ENCODE measurements at regions not wholly inside any gene's neighbourhood (a gene's known extent, or its start where the extent isn't known, plus 50 kb on each side); places are given as distances from the start of the nearest gene placed in this dataset.

DNA sequence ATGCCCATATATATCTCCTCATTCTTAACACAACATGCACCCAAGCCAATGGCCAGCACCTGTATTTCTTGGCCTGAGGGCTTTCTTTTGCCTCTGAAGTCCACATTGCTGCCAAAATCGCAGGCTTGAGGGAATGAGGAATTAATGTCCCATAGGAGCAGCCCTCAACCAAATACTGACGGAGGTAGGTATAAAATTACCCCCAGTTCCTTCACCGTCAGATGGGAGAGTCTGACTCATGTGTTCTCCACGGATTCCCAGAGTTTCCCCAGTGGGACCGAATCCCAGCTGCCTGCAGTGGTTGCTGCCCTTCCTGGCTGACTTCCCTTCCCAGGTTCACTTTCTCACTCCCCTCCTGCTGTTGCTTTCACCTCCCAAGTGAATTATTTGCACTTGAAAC, 602.2 kb upstream of the NOX3 start:
- WGBS, 3 donors: 67 to 72% (median 69%) methylated on average over 5 of the region's 5 CpGs
- no peak overlapping the region for H3K27ac ChIP-seq (ENCODE audit: low read depth, low read length)

DNA sequence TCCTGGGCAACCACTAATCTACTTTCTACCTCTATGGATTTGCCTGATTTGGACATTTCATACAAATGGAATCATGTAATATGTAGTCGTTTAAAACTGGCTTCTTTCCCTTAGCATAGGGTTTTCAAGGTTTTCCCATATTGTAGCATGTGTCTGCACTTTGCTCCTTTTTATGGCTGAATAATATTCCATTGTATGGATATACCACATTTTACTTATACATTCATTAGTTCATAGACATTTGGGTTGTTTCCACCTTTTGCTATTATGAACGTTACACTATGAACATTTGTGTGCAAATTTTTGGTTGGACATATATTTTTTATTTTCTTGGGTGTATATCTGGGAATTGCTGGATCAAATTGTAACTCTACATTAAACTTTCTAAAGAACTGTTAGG, 600.4 kb upstream of the NOX3 start:
- WGBS, 3 donors: 71 to 93% (median 91%) methylated on average over 2 of the region's 2 CpGs
- no peak overlapping the region for H3K27ac ChIP-seq (ENCODE audit: low read depth, low read length)

DNA sequence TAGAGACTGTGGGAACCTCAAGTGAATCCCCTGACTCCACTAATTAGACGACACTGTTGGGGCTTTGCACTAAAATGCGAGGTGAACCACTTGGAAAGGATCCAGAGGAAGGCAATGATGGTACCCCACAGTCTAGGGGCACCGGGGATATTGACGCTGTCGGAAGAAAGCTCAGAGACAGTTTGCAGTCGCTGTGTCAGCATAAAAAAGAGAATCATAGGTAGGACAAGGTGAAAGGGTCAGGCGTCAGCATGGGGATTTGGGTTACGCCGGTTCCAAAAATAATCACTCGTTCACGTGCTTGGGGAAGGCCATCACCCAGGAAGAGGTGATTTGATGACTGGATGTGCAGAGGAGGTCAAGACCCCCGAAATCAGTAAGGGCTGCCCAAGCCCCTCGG, 598.0 kb upstream of the NOX3 start:
- WGBS, 3 donors: 89 to 92% (median 91%) methylated on average over 13 of the region's 13 CpGs
- H3K27ac ChIP-seq (ENCODE audit: low read depth, low read length): no peak overlapping the region

DNA sequence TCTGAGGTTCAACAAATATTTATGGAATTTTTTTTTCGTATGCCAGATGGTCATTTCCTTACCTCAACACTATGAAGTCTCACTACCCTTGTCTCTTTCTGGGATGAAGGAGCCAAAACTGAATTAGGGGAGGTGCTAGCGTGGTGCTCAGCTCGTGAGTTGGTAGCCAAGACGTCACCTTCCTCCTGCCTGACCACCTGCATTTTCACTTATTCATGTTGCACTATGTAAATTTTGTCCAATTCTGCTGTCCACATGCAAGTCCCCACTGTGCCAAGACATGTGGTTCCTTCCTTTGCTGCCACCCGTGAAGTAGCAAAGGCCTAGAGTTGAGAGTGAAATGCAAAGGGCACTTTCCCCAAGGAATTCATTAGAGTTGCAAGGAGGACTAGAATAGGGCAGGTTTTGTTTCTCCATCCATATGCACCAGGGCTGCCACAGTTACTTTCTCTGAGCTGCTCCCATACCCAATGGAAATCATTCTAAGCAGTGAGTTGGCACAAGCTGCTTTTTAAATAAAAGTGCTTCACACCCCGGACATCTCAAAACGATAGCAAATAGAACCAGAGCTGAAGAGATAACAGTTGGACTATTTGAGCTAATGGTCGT, 591.3 kb upstream of the NOX3 start:
- H3K27ac ChIP-seq (ENCODE audit: low read depth, low read length): no peak overlapping the region
- WGBS, 3 donors: 65 to 83% (median 80%) methylated on average over 8 of the region's 8 CpGs

DNA sequence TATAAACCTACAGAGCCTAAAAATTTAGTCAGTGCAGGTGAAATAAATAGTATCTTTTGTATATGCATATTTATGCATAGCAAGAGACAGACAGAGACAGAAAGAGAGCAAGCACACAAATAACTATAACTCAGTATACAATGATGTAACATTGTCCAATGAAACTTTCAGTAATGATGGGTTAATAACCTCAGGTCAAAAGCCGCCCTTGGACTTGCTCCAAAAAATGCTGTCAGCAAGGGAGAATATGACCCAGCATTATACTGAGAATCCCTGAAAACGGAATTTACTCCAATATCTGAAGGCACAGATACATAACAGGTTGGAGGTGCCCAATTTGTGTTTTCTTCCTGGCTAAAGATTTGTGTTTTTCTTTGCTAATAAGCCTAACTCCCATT, 590.6 kb upstream of the NOX3 start:
- 54 to 60% (median 59%) methylated on average over 2 of the region's 2 CpGs for WGBS, 3 donors
- no peak overlapping the region for H3K27ac ChIP-seq (ENCODE audit: low read depth, low read length)

DNA sequence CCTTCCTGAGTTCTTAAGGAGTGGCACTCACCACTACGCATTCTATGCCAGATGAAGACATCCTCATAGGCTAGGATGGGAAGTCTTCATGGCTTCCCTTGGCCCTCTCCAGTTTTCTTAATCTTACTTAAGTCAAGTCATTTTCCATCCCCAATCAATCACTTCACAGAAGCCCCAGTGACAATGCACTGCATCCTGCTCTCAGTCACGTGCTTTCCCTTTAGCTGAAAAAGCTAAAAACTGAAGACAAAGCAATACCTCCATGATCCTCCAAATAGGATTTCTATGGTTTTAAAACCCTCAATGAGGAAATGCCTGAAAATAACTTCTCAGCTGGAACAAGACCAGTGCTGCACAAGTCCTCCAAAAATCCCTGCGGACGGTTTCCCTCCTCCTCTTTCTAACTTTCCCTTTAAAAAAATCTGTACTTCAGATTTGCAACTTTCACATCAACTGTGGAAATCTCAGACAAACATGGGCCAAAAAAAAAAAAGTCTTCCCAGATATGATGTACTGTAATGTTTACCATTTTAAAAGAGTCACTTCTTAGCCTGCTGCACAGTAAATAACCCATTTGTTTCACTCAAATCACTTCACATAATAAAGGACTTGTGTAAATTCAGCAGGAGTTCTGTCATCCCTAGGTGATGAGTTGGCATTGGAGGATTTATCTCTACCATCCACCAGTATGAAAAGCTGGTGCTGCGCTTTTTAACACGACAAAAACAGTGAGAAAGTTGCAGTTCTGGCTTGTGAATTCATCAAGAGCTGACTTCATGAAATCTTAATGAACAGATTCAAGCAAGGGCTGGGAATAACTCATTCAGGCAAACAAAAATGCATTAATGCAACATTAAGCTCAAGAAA, 590.0 kb upstream of the NOX3 start:
- WGBS, 3 donors: 56 to 66% (median 59%) methylated on average over 6 of the region's 6 CpGs
- H3K27ac ChIP-seq (ENCODE audit: low read depth, low read length): no peak overlapping the region

DNA sequence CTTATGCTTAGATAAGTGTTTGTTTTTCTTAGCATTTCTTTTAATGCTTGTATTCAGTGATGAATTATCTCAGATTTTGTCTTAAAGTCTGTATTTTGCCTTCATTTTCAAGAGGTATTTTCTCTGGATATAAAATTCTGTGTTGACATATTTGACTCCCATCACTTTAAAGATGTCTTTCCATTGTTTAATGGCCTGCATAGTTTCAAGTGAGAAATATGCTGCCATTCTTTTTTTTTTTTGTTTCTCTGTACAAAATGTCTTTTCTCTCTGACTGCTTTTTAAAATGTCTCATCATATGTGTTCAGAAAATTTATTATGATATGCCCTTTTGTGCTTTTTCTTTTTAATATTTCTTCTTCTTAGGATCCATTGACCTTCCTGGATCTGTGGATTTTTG, 578.0 kb upstream of the NOX3 start:
- no peak overlapping the region for H3K27ac ChIP-seq (ENCODE audit: low read depth, low read length)

DNA sequence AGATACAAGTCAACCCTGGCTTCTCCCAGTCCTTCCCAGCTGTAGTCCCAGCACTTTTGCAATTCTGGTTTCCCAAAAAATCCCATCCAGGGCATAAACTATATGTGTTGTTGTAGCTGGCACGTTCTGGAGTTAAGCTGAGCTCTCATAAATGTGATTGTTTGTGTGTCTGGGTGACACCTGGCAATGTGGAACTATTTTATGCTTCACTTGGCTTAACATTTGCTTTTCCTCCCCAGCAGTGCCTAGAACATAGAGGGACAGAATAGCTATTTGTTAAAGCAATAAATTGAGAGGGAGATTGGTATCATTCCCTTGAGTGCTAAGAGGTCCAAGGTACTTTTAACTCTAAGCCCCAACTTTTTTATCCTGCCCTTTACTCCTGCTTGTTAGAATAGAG, 575.9 kb upstream of the NOX3 start:
- 29 to 70% (median 64%) methylated on average over 1 of the region's 1 CpG for WGBS, 3 donors

DNA sequence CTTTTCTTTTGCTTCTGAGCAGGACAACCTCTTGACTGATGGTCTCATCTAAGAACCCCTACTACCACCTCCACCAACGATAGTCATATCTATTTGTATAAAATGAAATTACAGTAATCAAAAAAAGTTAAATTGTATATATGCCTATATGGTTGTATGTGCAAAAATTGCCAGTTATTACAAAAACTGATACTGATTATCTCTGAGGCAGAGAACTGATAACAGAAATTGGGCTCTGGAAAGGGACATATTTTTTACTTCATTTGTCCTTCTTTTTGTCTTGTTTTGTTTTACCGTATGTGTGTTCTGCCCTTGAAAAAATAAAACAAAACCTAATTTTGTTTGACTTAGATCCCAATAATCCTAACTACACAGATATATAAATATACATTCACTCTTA, 574.4 kb upstream of the NOX3 start:
- 79 to 93% (median 91%) methylated on average over 2 of the region's 2 CpGs for WGBS, 3 donors
- no peak overlapping the region for H3K27ac ChIP-seq (ENCODE audit: low read depth, low read length)

More for the DNA sequence above, 575.9 kb upstream of the NOX3 start:
- H3K27ac ChIP-seq (ENCODE audit: low read depth, low read length): no peak overlapping the region

DNA sequence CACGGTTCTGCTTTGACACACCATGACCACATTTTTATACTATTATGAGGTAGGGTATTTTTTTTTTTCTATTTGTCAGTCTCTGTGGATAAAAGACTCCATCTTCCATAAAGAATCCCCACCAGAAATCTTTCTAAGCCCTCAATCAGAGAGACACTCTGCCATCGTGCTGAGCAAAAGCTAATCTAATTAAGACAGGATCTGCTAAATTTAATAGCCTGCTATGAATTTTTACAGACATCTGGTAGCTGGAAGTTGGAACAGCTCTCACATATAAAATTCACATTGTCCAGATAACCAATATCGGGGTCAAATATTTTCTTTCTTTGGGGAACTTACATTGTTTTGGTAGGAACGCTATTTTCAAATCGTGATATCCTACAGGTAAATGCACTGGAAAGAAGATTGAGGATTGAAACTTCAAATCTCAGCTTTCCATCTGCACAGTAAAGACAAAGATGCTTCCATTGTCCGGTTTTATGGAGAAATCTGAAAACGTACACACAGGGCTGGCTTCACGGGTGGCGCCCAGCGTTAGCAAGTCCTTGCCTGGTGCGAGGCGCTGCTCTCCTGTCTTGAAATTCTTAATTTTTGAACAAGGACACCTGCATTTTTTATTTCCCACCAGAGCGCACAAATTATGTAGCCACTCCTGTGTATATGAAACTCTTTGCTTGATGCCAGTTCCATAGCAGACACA, 573.8 kb upstream of the NOX3 start:
- WGBS, 3 donors: 79 to 89% (median 87%) methylated on average over 13 of the region's 13 CpGs
- H3K27ac ChIP-seq (ENCODE audit: low read depth, low read length): no peak overlapping the region

DNA sequence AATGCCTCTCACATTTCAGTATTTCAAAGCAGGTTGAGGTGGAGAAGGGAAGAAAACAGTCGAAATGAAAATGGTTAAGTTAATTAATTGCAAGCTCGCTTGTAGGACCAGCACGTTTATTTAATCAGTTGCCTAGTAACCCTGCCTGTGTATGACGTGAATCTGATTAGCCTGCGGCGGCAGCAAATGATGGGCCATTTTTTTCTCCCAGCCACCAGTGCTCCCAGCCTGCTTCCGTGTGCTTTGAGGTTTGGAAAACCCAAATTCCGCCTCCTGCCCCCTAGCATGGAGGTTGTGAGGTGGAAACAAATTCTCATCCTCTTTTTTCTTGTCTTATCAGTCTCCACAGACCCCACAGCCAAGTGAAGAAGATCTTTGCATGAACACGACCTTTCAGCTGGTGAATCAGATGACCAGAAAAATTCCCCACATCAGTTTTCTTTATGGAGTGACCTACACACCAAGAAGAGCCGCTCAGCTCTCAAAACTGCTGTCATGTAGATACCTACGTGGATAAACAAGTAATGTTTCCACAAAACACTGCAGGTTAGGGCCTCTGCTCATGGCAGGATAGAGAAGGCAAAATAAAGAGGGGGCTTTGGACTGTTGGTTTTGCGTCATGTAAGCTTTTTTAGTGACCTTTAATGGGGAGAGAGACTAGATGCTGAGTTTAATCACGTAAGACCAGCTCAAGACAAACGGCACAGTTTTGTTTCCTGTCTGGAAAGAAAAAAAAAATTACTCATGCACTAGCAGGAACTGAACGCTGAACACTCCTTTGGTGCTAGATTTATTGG, 572.9 kb upstream of the NOX3 start:
- no peak overlapping the region for H3K27ac ChIP-seq (ENCODE audit: low read depth, low read length)
- WGBS, 3 donors: 45 to 56% (median 55%) methylated on average over 15 of the region's 15 CpGs

DNA sequence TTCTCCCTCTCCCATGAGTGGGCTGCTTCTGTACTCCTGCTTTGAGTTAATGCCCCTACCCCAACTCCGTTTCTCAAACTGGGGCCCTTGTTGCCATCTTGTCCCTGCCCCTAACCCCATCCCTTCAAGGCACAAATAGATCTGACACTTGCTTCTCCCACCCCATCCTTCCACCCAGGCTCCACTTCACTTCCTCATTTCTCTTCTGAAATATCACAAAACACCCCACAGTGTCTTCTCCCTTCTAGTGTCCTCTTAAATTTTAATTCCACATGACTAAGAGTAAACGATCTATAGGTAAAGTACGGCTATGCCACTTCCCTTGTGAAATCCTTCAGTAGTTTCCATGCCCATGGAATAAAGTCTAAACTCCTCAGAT, 571.6 kb upstream of the NOX3 start:
- 47 to 73% (median 62%) methylated on average over 3 of the region's 3 CpGs for WGBS, 3 donors
- no peak overlapping the region for H3K27ac ChIP-seq (ENCODE audit: low read depth, low read length)

DNA sequence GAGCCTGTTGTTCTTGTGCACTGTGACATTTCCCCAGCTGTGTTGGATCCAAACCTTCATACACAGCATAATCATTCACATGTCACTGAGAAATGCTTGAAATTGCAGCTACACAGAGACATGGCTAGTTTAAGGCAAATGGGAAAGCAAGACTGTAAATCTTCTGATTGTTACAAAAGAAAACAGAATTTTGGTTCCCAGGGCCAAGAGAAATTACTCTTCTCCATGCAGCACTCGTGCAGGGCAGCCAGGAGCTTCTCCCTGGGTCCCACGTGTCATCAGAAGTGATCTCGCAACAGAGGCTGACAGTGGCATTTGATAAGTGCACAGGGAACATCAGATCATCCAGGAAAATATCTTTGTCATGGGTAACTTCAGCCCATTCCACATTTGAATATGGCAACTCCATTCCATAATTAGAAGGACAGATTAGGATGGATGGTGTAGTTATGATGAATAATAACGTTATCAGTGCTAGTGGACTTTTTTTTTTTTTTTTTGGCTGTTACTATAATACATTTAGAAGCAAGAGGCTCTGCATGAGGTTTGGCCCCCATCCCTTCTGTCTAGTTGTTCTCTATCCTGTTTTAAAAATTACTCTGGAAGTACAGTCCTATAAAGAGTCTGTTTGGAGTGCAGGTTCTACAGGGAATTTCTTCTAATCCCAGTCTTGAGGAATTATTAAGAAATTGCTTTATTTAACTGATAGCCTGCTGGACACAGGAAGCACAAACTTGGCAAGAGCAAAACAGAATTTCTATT, 571.0 kb upstream of the NOX3 start:
- no peak overlapping the region for H3K27ac ChIP-seq (ENCODE audit: low read depth, low read length)
- WGBS, 3 donors: 46 to 56% (median 47%) methylated on average over 4 of the region's 4 CpGs

DNA sequence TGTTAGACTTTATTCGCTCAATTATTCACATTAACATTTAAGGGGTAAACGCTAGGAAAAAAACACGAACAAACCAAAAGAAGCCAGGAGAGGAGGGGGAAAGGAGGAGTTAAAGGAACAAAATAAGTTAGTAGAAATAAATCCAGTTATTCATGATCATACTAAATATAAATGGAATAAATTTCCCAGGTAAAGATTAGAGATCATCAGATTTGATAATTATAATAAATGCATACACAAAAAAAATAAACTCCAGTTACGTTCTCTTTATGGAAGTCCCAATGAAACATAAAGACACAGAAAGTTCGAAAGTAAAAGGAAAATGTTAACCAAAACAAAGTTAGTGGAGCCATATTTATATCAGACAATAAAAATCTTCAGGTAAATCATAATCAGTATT, 568.7 kb upstream of the NOX3 start:
- 89 to 96% (median 95%) methylated on average over 5 of the region's 5 CpGs for WGBS, 3 donors
- H3K27ac ChIP-seq (ENCODE audit: low read depth, low read length): no peak overlapping the region

DNA sequence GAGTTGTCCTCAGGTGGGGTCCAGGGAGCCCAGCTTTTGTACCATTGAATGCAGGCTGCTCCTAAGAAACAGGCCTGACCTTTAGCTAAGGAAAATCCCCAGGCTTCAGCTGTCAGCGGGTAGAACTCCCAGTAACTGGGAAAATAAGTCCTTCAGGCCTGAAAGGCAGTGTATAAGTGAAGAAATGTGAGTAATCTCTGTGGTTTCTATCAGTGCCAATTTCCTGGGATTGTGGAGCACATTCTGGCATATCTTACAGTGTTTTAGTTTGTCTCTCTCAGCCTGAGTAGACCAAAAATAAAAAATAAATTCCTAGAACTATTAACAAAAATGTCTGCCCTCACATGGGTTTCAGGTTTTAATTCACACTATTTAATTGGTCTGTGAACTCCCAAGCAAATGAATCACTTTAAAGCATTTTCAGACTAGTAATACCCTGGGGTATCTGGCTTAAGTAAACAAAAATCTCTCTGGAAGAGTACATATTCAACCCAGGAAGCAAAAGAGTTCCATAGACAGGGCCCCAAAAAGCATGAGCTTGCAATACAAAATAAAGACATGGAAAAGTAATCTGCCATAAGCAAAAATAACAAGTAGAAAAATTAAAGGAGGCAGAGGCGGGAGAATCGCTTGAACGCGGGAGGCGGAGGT, 566.2 kb upstream of the NOX3 start:
- WGBS, 3 donors: 72 to 91% (median 78%) methylated on average over 6 of the region's 6 CpGs
- no peak overlapping the region for H3K27ac ChIP-seq (ENCODE audit: low read depth, low read length)

DNA sequence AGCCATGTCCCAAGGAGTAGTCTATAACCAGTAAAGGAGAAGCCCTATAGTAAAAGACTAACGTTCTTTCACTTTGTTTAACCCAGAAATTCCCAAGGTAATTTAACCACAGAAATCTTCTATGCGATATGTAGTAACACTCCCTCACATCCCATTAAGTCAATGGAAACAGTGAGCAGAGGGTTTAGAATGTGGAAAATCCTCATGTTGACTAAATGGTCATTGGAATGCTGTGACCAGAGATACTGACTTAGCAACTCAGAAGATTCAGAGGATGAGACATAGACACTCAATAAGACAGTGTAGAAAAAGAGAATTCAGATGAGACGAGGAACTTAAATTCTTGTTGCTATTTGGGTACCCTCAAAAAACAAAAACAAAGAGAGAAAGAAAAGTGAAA, 562.2 kb upstream of the NOX3 start:
- H3K27ac ChIP-seq (ENCODE audit: low read depth, low read length): no peak overlapping the region
- WGBS, 3 donors: 75 to 85% (median 83%) methylated on average over 3 of the region's 3 CpGs

DNA sequence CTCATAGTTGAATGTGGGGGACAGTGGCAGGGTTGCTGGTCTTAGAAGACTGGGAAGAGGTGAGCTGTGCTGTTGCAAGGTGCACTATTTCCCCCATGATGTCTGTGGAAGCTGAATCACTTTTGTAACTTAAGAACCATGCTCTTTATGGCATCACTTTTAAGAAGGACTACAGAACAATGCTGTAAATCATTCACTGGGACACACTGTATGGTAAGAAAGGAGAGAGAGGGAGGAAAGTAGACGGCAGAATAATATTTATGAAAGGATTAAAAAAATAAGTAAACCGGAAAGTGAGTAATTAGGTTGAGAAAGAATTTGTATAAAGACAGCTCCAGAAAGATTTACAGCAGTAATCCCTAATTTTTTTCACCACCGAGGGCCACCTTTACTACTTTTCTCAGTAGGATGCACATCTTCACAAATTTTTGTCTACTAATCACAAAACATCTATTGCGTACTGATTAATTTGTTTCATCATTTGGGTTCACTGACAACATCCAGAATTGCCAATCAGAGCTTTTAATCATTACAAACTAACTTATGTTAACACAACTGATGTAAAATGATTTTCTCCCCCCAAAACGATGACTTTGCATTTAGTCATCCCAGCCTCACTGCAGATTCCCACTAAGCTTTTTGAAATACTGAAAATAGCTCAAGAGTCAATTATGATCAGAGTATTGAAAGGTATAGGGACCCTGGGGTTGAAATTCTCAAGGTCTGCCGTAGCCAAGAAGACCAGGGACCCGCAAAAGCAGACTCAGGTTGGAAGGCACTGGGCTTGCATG, 560.7 kb upstream of the NOX3 start:
- H3K27ac ChIP-seq (ENCODE audit: low read depth, low read length): no peak overlapping the region
- 77 to 94% (median 91%) methylated on average over 7 of the region's 7 CpGs for WGBS, 3 donors
